ENCODE measurements at regions not wholly inside any gene's neighbourhood (a gene's known extent, or its start where the extent isn't known, plus 50 kb on each side); places are given as distances from the start of the nearest gene placed in this dataset.

- Histone ChIP-seq H3K9me2 (ENCODE audit: insufficient read depth) (peaks cover 7% of the 10 kb centered on the region; the same call in 1 of the 2 replicates), H3K4me3 (no peak overlapping the region), H2AFZ (no peak overlapping the region), H3K4me2 (no peak overlapping the region), H3K36me3 (ENCODE audit: insufficient read depth) (no peaks in the 10 kb centered on the region), H3K27ac (ENCODE audit: low read depth) (no peak overlapping the region), H3K27me3 (ENCODE audit: insufficient read depth) (no peaks in the 10 kb centered on the region), H3K4me1 (ENCODE audit: insufficient read depth) (peaks cover 6% of the 10 kb centered on the region; the same call in 1 of the 2 replicates), H4K20me1 (replicated peaks; ENCODE audit: insufficient read depth) (no peaks in the 10 kb centered on the region), H3K79me2 (replicated peaks; ENCODE audit: insufficient read depth) (no peaks in the 10 kb centered on the region), H3F3A (replicated peaks; ENCODE audit: low read depth) (no peaks in the 10 kb centered on the region)
- no peaks in the 10 kb centered on the region for H3K36me3 Mint-ChIP-seq (ENCODE audit: low read depth)
- no peak overlapping the region for H3K4me3 Mint-ChIP-seq
- DNase-seq (ENCODE audit: low spot score) (no peak), ATAC-seq (no peak)
- H3K4me1 Mint-ChIP-seq, result peaks cover 18% of the 10 kb centered on the region; the same call in 2 of the 3 replicates
- no peak for TF ChIP-seq ZNF331 (CRISPR knock-in tag; IDR thresholded peaks at IDR 0.05; ENCODE audit: low read depth)
- TF ChIP-seq EZH2 (IDR thresholded peaks at IDR 0.05; ENCODE audit: low read depth, unreplicated experiment), result no peak
- H3K27ac Mint-ChIP-seq, result no peak overlapping the region
- no peaks in the 10 kb centered on the region for H3K9me3 Mint-ChIP-seq
- peaks cover 5% of the 10 kb centered on the region for H3K27me3 Mint-ChIP-seq (ENCODE audit: insufficient read depth, low read depth, poor library complexity)
Measured at GRCh38 chr6:155936551-155936950, 480.9 kb upstream of the NOX3 start.

GRCh38 chr6:155936127-155936526 is 480.5 kb upstream of the NOX3 start:
- Mint-ChIP-seq H3K4me1 (peaks cover 18% of the 10 kb centered on the region; the same call in 2 of the 3 replicates), H3K27ac (no peak overlapping the region), H3K9me3 (no peaks in the 10 kb centered on the region), H3K36me3 (ENCODE audit: low read depth) (no peaks in the 10 kb centered on the region), H3K27me3 (ENCODE audit: insufficient read depth, low read depth, poor library complexity) (peaks cover 5% of the 10 kb centered on the region), H3K4me3 (no peak overlapping the region)
- no peaks in the 10 kb centered on the region for H3K36me3 ChIP-seq (ENCODE audit: insufficient read depth)
- no peaks in the 10 kb centered on the region for H3F3A ChIP-seq (replicated peaks; ENCODE audit: low read depth)
- ATAC-seq, result no peak
- H3K4me1 ChIP-seq (ENCODE audit: insufficient read depth), result peaks cover 6% of the 10 kb centered on the region; the same call in 1 of the 2 replicates
- no peak for DNase-seq (ENCODE audit: low spot score)
- H3K9me2 ChIP-seq (ENCODE audit: insufficient read depth), result peaks cover 7% of the 10 kb centered on the region; the same call in 1 of the 2 replicates
- 0 out of 2 replicates have a peak overlapping the region, but pooled peaks have one; percentile 38 for H2AFZ ChIP-seq
- no peaks in the 10 kb centered on the region for H3K27me3 ChIP-seq (ENCODE audit: insufficient read depth)
- no peak for TF ChIP-seq CREB1 (CRISPR knock-in tag; IDR thresholded peaks at IDR 0.05; ENCODE audit: low read depth)
- no peak for TF ChIP-seq EZH2 (IDR thresholded peaks at IDR 0.05; ENCODE audit: low read depth, unreplicated experiment)
- no peaks in the 10 kb centered on the region for H4K20me1 ChIP-seq (replicated peaks; ENCODE audit: insufficient read depth)
- H3K79me2 ChIP-seq (replicated peaks; ENCODE audit: insufficient read depth), result no peaks in the 10 kb centered on the region
- H3K4me3 ChIP-seq, result no peak overlapping the region
- H3K4me2 ChIP-seq, result no peak overlapping the region
- no peak overlapping the region for H3K27ac ChIP-seq (ENCODE audit: low read depth)

GRCh38 chr6:155916846-155917624 is 461.4 kb upstream of the NOX3 start:
- no peaks in the 10 kb centered on the region for H3K36me3 Mint-ChIP-seq (ENCODE audit: low read depth)
- H3K79me2 ChIP-seq (replicated peaks; ENCODE audit: insufficient read depth), result no peaks in the 10 kb centered on the region
- no peak overlapping the region for H3K27ac Mint-ChIP-seq
- H2AFZ ChIP-seq, result no peak overlapping the region
- no peaks in the 10 kb centered on the region; the same call in 2 of the 3 replicates for H3K4me1 Mint-ChIP-seq
- H3K27me3 ChIP-seq (ENCODE audit: insufficient read depth), result no peaks in the 10 kb centered on the region
- H3K36me3 ChIP-seq (ENCODE audit: insufficient read depth), result no peaks in the 10 kb centered on the region
- ATAC-seq (no peak), DNase-seq (ENCODE audit: low spot score) (no peak)
- H3K9me3 Mint-ChIP-seq, result no peaks in the 10 kb centered on the region
- no peaks in the 10 kb centered on the region for H3K9me2 ChIP-seq (ENCODE audit: insufficient read depth)
- TF ChIP-seq POLR2AphosphoS5 (IDR thresholded peaks at IDR 0.05; ENCODE audit: low read depth) (no peak), EZH2phosphoT487 (IDR thresholded peaks at IDR 0.05; ENCODE audit: unreplicated experiment) (no peak), EZH2 (IDR thresholded peaks at IDR 0.05; ENCODE audit: low read depth, unreplicated experiment) (no peak), STAT1 (IDR thresholded peaks at IDR 0.05; ENCODE audit: unreplicated experiment) (no peak), CREB1 (CRISPR knock-in tag; IDR thresholded peaks at IDR 0.05; ENCODE audit: low read depth) (no peak), ZNF114 (CRISPR knock-in tag; IDR thresholded peaks at IDR 0.05) (no peak), ZNF331 (CRISPR knock-in tag; IDR thresholded peaks at IDR 0.05; ENCODE audit: low read depth) (no peak)
- H3K4me1 ChIP-seq (ENCODE audit: insufficient read depth), result no peaks in the 10 kb centered on the region
- no peak overlapping the region for H3K27ac ChIP-seq (ENCODE audit: low read depth)
- no peaks in the 10 kb centered on the region for H3K27me3 Mint-ChIP-seq (ENCODE audit: insufficient read depth, low read depth, poor library complexity)
- H4K20me1 ChIP-seq (replicated peaks; ENCODE audit: insufficient read depth), result no peaks in the 10 kb centered on the region
- H3K4me3 ChIP-seq, result no peak overlapping the region
- H3F3A ChIP-seq (replicated peaks; ENCODE audit: low read depth), result no peaks in the 10 kb centered on the region
- no peak overlapping the region for H3K4me3 Mint-ChIP-seq
- no peak overlapping the region for H3K4me2 ChIP-seq

Data from GM23338 (cell line).